ENCODE measurements at regions not wholly inside any gene's neighbourhood (a gene's known extent, or its start where the extent isn't known, plus 50 kb on each side); places are given as distances from the start of the nearest gene placed in this dataset.
"Not testable (repeated sequence)": the region's sequence is repeated elsewhere in the genome, so short reads cannot be mapped to it uniquely, and the experiment has no call there.

GRCh38 chr12:124132530-124132929 lies 159.5 kb downstream of the ZNF664 start:
- DNase-seq (no peak), ATAC-seq (replicated peaks in 1 of 4) (no peak)
- 100% methylated on average over 1 of the region's 2 CpGs for WGBS (ENCODE audit: insufficient coverage)
- Histone ChIP-seq H3K27me3 (replicated peaks in 1 of 2; ENCODE audit: control insufficient read depth in 2 of 2, extremely low read depth in 1 of 2, insufficient read depth in 2 of 2, low read length in 1 of 2) (peaks cover 0 to 9% of the 10 kb centered on the region in 2 experiments), H3K4me1 (ENCODE audit: control insufficient read depth in 1 of 2, extremely low read depth in 1 of 2, insufficient read depth in 2 of 2, low read length in 2 of 2) (no peaks in the 10 kb centered on the region), H3K27ac (ENCODE audit: low read length) (no peak overlapping the region), H3K9me3 (no peaks in the 10 kb centered on the region), H3K4me3 (ENCODE audit: control insufficient read depth in 1 of 2, extremely low read depth in 1 of 2, low read length in 1 of 2) (no peak overlapping the region), H3K36me3 (ENCODE audit: control insufficient read depth in 2 of 2, extremely low read depth in 1 of 2, insufficient read depth in 1 of 2, low read length in 1 of 2) (no peaks in the 10 kb centered on the region)
- Mint-ChIP-seq H3K27ac (no peak overlapping the region), H3K27me3 (peaks cover 4 to 13% of the 10 kb centered on the region in 2 donors), H3K9me3 (peaks cover 0 to 7% (median 4%) of the 10 kb centered on the region in 3 donors), H3K4me1 (no peaks in the 10 kb centered on the region), H3K36me3 (peaks cover 6% of the 10 kb centered on the region), H3K4me3 (no peak overlapping the region)
- POLR2A ChIA-PET: interaction anchor here in 1 of 2 donors (0.6 kb wide), 1 partner anchor 556 kb away, joined by 3 read pairs; no protein-coding TSS in a partner anchor
- CTCF ChIA-PET: no interaction called here

GRCh38 chr12:124136796-124137195 lies 158.1 kb upstream of the RFLNA start:
- Mint-ChIP-seq H3K4me3 (no peak overlapping the region), H3K27ac (no peak overlapping the region), H3K36me3 (peaks cover 6% of the 10 kb centered on the region), H3K9me3 (peaks cover 4 to 14% (median 8%) of the 10 kb centered on the region in 3 donors), H3K27me3 (peaks cover 21 to 26% of the 10 kb centered on the region in 2 donors), H3K4me1 (no peaks in the 10 kb centered on the region)
- CTCF ChIA-PET: no interaction called here
- POLR2A ChIA-PET: no interaction called here
- H3K4me1 ChIP-seq (ENCODE audit: control insufficient read depth in 1 of 2, extremely low read depth in 1 of 2, insufficient read depth in 2 of 2, low read length in 2 of 2): no peaks in the 10 kb centered on the region
- DNase-seq (no peak), ATAC-seq (replicated peaks in 1 of 4) (no peak)
- H3K27me3 ChIP-seq (replicated peaks in 1 of 2; ENCODE audit: control insufficient read depth in 2 of 2, extremely low read depth in 1 of 2, insufficient read depth in 2 of 2, low read length in 1 of 2): peaks cover 0 to 11% of the 10 kb centered on the region in 2 experiments
- no peak overlapping the region for H3K4me3 ChIP-seq (ENCODE audit: control insufficient read depth in 1 of 2, extremely low read depth in 1 of 2, low read length in 1 of 2)
- no peaks in the 10 kb centered on the region for H3K36me3 ChIP-seq (ENCODE audit: control insufficient read depth in 2 of 2, extremely low read depth in 1 of 2, insufficient read depth in 1 of 2, low read length in 1 of 2)
- no peaks in the 10 kb centered on the region for H3K9me3 ChIP-seq
- no peak overlapping the region for H3K27ac ChIP-seq (ENCODE audit: low read length)

GRCh38 chr12:124140944-124141486 lies 153.9 kb upstream of the RFLNA start:
- ATAC-seq (replicated peaks in 1 of 4): no peak
- H3K27ac Mint-ChIP-seq: no peak overlapping the region

GRCh38 chr12:124141611-124142010 lies 153.3 kb upstream of the RFLNA start:
- 0% methylated on average over 1 of the region's 3 CpGs for WGBS (ENCODE audit: insufficient coverage)
- Mint-ChIP-seq H3K9me3 (peaks cover 8 to 30% (median 11%) of the 10 kb centered on the region in 3 donors), H3K27me3 (peaks cover 29 to 34% of the 10 kb centered on the region in 2 donors)
- H3K9me3 ChIP-seq; H3K27ac Mint-ChIP-seq; H3K4me1 ChIP-seq (ENCODE audit: control insufficient read depth in 1 of 2, extremely low read depth in 1 of 2, insufficient read depth in 2 of 2, low read length in 2 of 2); DNase-seq; H3K4me1 Mint-ChIP-seq; H3K4me3 ChIP-seq (ENCODE audit: control insufficient read depth in 1 of 2, extremely low read depth in 1 of 2, low read length in 1 of 2); POLR2A ChIA-PET; H3K4me3 Mint-ChIP-seq; ATAC-seq (replicated peaks in 1 of 4); H3K27ac ChIP-seq (ENCODE audit: low read length); H3K36me3 ChIP-seq (ENCODE audit: control insufficient read depth in 2 of 2, extremely low read depth in 1 of 2, insufficient read depth in 1 of 2, low read length in 1 of 2); H3K36me3 Mint-ChIP-seq: not testable (repeated sequence)
- CTCF ChIA-PET: interaction anchor here in 1 of 2 donors (0.6 kb wide), 1 partner anchor 207 kb away, joined by 3 read pairs; no protein-coding TSS in a partner anchor
- peaks cover 0 to 14% of the 10 kb centered on the region in 2 experiments for H3K27me3 ChIP-seq (replicated peaks in 1 of 2; ENCODE audit: control insufficient read depth in 2 of 2, extremely low read depth in 1 of 2, insufficient read depth in 2 of 2, low read length in 1 of 2)

More at GRCh38 chr12:124140944-124141486, 153.9 kb upstream of the RFLNA start:
- WGBS (ENCODE audit: insufficient coverage): 48% methylated on average over 3 of the region's 7 CpGs
- peaks cover 6% of the 10 kb centered on the region for H3K36me3 Mint-ChIP-seq
- H3K36me3 ChIP-seq (ENCODE audit: control insufficient read depth in 2 of 2, extremely low read depth in 1 of 2, insufficient read depth in 1 of 2, low read length in 1 of 2): no peaks in the 10 kb centered on the region
- H3K4me1 ChIP-seq (ENCODE audit: control insufficient read depth in 1 of 2, extremely low read depth in 1 of 2, insufficient read depth in 2 of 2, low read length in 2 of 2): no peaks in the 10 kb centered on the region
- peaks cover 0 to 14% of the 10 kb centered on the region in 2 experiments for H3K27me3 ChIP-seq (replicated peaks in 1 of 2; ENCODE audit: control insufficient read depth in 2 of 2, extremely low read depth in 1 of 2, insufficient read depth in 2 of 2, low read length in 1 of 2)
- no peak overlapping the region for H3K27ac ChIP-seq (ENCODE audit: low read length)
- H3K27me3 Mint-ChIP-seq: peaks cover 29 to 34% of the 10 kb centered on the region in 2 donors
- CTCF ChIA-PET: no interaction called here
- peaks cover 8 to 30% (median 11%) of the 10 kb centered on the region in 3 donors for H3K9me3 Mint-ChIP-seq
- H3K4me3 ChIP-seq (ENCODE audit: control insufficient read depth in 1 of 2, extremely low read depth in 1 of 2, low read length in 1 of 2): no peak overlapping the region
- H3K9me3 ChIP-seq: no peaks in the 10 kb centered on the region
- POLR2A ChIA-PET: no interaction called here
- no peak for DNase-seq
- no peaks in the 10 kb centered on the region for H3K4me1 Mint-ChIP-seq
- H3K4me3 Mint-ChIP-seq: no peak overlapping the region

GRCh38 chr12:124142395-124143035 lies 152.4 kb upstream of the RFLNA start:
- Mint-ChIP-seq H3K4me3 (no peak overlapping the region), H3K9me3 (peaks cover 7 to 24% (median 8%) of the 10 kb centered on the region in 3 donors), H3K36me3 (no peaks in the 10 kb centered on the region), H3K27me3 (peaks cover 26 to 34% of the 10 kb centered on the region in 2 donors), H3K4me1 (no peaks in the 10 kb centered on the region), H3K27ac (no peak overlapping the region)
- Histone ChIP-seq H3K9me3 (no peaks in the 10 kb centered on the region), H3K4me1 (ENCODE audit: control insufficient read depth in 1 of 2, extremely low read depth in 1 of 2, insufficient read depth in 2 of 2, low read length in 2 of 2) (no peaks in the 10 kb centered on the region), H3K4me3 (ENCODE audit: control insufficient read depth in 1 of 2, extremely low read depth in 1 of 2, low read length in 1 of 2) (no peak overlapping the region), H3K27ac (ENCODE audit: low read length) (no peak overlapping the region), H3K27me3 (replicated peaks in 1 of 2; ENCODE audit: control insufficient read depth in 2 of 2, extremely low read depth in 1 of 2, insufficient read depth in 2 of 2, low read length in 1 of 2) (peaks cover 0 to 14% of the 10 kb centered on the region in 2 experiments), H3K36me3 (ENCODE audit: control insufficient read depth in 2 of 2, extremely low read depth in 1 of 2, insufficient read depth in 1 of 2, low read length in 1 of 2) (no peaks in the 10 kb centered on the region)
- ChIA-PET POLR2A (no interaction called here), CTCF (no interaction called here)
- no peak for ATAC-seq (replicated peaks in 1 of 4)
- WGBS (ENCODE audit: insufficient coverage): 83% methylated on average over 8 of the region's 8 CpGs
- DNase-seq: no peak

- no peaks in the 10 kb centered on the region for H3K36me3 ChIP-seq (ENCODE audit: control insufficient read depth in 2 of 2, extremely low read depth in 1 of 2, insufficient read depth in 1 of 2, low read length in 1 of 2)
- no peak overlapping the region for H3K4me3 Mint-ChIP-seq
- no peak for ATAC-seq (replicated peaks in 1 of 4)
- H3K36me3 Mint-ChIP-seq: no peaks in the 10 kb centered on the region
- no peak overlapping the region for H3K27ac Mint-ChIP-seq
- peaks cover 27 to 29% of the 10 kb centered on the region in 2 donors for H3K27me3 Mint-ChIP-seq
- no peaks in the 10 kb centered on the region for H3K9me3 ChIP-seq
- no peak overlapping the region for H3K4me3 ChIP-seq (ENCODE audit: control insufficient read depth in 1 of 2, extremely low read depth in 1 of 2, low read length in 1 of 2)
- H3K4me1 ChIP-seq (ENCODE audit: control insufficient read depth in 1 of 2, extremely low read depth in 1 of 2, insufficient read depth in 2 of 2, low read length in 2 of 2): no peaks in the 10 kb centered on the region
- H3K4me1 Mint-ChIP-seq: no peaks in the 10 kb centered on the region
- H3K27ac ChIP-seq (ENCODE audit: low read length): no peak overlapping the region
- no peak for DNase-seq
- WGBS (ENCODE audit: insufficient coverage): 95% methylated on average over 2 of the region's 5 CpGs
- CTCF ChIA-PET: no interaction called here
- H3K9me3 Mint-ChIP-seq: peaks cover 4 to 18% (median 7%) of the 10 kb centered on the region in 3 donors
- H3K27me3 ChIP-seq (replicated peaks in 1 of 2; ENCODE audit: control insufficient read depth in 2 of 2, extremely low read depth in 1 of 2, insufficient read depth in 2 of 2, low read length in 1 of 2): peaks cover 0 to 14% of the 10 kb centered on the region in 2 experiments
- POLR2A ChIA-PET: no interaction called here
Measured at GRCh38 chr12:124143726-124144125, 151.2 kb upstream of the RFLNA start.

Data from T-cell (primary cell).